Spinal cord (tissue), 9 donors: ENCODE measurements at regions not wholly inside any gene's neighbourhood (a gene's known extent, or its start where the extent isn't known, plus 50 kb on each side); places are given as distances from the start of the nearest gene placed in this dataset.

Experiments
- DNase-seq, 6 donors: peaks; one replicate each; pipeline versions ENCODE4 v3.0.0 to v3.0.0-alpha.2; 2013 to 2015; ENCODE audit warnings: low spot score in 6 of 6, low read depth in 4 of 6
- H3K27ac ChIP-seq: one replicate; pipeline ENCODE4 v1.5.1; 2013; ENCODE audit warnings: low read depth, low read length, control low read depth
- H3K27me3 ChIP-seq: one replicate; pipeline ENCODE4 v1.6.1; 2013; ENCODE audit warnings: low read length; ENCODE audit not compliant: control insufficient read depth, insufficient read depth
- H3K36me3 ChIP-seq: one replicate; pipeline ENCODE4 v1.6.1; 2013; ENCODE audit warnings: low read length; ENCODE audit not compliant: control insufficient read depth, insufficient read depth
- H3K4me1 ChIP-seq: one replicate; pipeline ENCODE4 v1.6.1; 2013; ENCODE audit warnings: low read length; ENCODE audit not compliant: control insufficient read depth, insufficient read depth
- H3K4me3 ChIP-seq: one replicate; pipeline ENCODE4 v1.5.1; 2013; ENCODE audit warnings: low read depth, low read length, control low read depth
- H3K9me3 ChIP-seq: one replicate; pipeline ENCODE4 v1.6.1; 2013; ENCODE audit warnings: low read length; ENCODE audit not compliant: control insufficient read depth, insufficient read depth
- WGBS: methylation state at CpG from one replicate; pipeline ENCODE4 v1.1.5; 2013; ENCODE audit warnings: missing lambda C conversion rate; ENCODE audit not compliant: insufficient coverage; 5-methylcytosine and 5-hydroxymethylcytosine counted together
- donor health status: healthy.

DNA sequence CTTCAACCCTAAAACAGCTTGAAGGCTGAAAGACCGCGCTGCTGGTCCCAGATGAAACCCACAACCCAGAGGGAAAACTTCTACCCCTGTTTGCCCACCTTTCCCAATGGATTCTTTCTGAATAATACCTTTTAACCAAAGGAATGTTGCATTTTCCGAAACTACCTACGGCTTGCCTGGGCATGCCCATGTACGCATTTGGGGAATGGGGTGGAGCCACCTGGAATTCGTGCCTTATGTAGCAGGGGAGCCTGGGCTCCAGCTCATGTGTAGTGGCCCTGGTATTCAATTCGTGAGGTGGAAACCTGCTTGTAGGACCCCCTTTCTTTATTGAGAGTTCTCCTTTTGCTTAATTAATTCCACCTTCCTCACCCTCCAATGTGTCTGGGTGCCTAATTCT lies 256.6 kb upstream of the RGS18 start:
- H3K9me3 ChIP-seq, result no peaks in the 10 kb centered on the region
- no peaks in the 10 kb centered on the region for H3K4me1 ChIP-seq
- H3K4me3 ChIP-seq, result no peak overlapping the region
- H3K27me3 ChIP-seq, result no peaks in the 10 kb centered on the region
- no peak overlapping the region for H3K27ac ChIP-seq
- 98% methylated on average over 6 of the region's 7 CpGs for WGBS
- DNase-seq, result no peak
- H3K36me3 ChIP-seq, result no peaks in the 10 kb centered on the region

DNA sequence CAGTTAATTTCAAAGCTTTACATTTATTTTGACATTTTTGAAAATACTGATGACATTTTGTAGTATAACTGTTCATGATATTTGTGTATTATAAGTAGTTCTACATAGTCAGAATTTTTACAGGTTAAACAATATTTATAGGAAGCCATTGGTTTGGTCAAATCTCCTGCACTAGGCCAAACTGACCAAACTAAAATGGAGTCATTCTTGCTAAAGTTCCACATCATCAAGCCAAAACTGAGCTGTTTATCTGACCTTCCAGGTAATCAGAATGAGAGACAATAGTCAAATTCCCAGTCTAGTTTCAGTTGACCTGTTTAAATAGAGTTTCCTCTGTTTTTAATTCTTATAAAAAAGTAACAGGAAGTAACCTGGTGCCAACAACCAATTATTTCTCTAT lies 253.3 kb upstream of the RGS18 start:
- Histone ChIP-seq H3K4me3 (no peak overlapping the region), H3K36me3 (no peaks in the 10 kb centered on the region), H3K27ac (no peak overlapping the region), H3K4me1 (no peaks in the 10 kb centered on the region), H3K27me3 (no peaks in the 10 kb centered on the region), H3K9me3 (no peaks in the 10 kb centered on the region)
- no peak for DNase-seq

DNA sequence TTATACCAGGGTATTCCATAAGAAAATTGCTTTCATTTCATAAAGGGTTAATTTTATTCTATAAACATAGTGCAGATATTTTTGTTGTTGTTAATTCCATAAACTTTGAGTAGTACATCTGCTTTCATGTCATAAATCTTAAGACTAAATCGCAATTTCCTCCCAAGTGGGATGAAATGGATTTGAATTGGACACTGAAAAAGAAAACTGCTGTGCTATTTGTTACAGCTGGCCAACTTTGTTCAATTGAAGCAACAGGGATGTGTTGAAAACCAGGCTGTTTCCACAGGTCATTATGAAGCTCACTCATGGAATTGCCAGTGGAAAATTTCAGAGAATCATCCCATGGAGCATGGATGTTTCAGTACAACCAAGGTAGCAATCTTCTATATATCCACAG lies 252.5 kb upstream of the RGS18 start:
- peak in 2 of 6 donors; percentile 14 to 87 for DNase-seq
- H3K36me3 ChIP-seq, result no peaks in the 10 kb centered on the region
- H3K4me3 ChIP-seq, result no peak overlapping the region
- H3K27me3 ChIP-seq, result no peaks in the 10 kb centered on the region
- no CpG with 5 or more reads among the region's 1 CpG for WGBS
- no peaks in the 10 kb centered on the region for H3K4me1 ChIP-seq
- H3K27ac ChIP-seq, result no peak overlapping the region
- H3K9me3 ChIP-seq, result no peaks in the 10 kb centered on the region

DNA sequence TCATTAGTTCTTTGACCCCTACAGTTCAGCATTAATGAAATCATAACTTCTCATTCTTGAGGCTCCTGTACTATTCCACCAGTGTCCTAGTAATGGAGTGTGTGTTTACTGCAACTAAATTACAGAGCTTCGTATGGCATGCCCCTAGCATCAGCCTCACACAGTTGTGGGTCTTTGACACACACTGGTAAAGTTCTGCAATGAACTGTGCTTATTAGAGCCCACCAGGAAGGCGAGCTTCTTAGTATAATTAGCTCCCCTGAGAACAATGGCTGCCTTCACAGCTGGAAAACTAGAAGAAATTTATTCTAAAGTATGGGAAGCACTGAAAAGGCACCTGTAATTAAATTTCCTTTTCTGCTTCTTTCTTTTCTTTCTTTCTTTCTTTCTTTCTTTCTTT lies 251.1 kb upstream of the RGS18 start:
- Histone ChIP-seq H3K36me3 (no peaks in the 10 kb centered on the region), H3K27ac (no peak overlapping the region), H3K27me3 (no peaks in the 10 kb centered on the region), H3K4me1 (no peaks in the 10 kb centered on the region), H3K4me3 (no peak overlapping the region), H3K9me3 (no peaks in the 10 kb centered on the region)
- DNase-seq, result peak in 1 of 6 donors; percentile 85
- no CpG with 5 or more reads among the region's 2 CpGs for WGBS

- Histone ChIP-seq H3K4me1 (no peaks in the 10 kb centered on the region), H3K4me3 (no peak overlapping the region), H3K9me3 (no peaks in the 10 kb centered on the region), H3K36me3 (no peaks in the 10 kb centered on the region), H3K27me3 (no peaks in the 10 kb centered on the region), H3K27ac (no peak overlapping the region)
- WGBS, result 85% methylated on average over 2 of the region's 2 CpGs
- no peak for DNase-seq
Measured at GRCh38 chr1:191910245-191910644, 248.0 kb upstream of the RGS18 start.

DNA sequence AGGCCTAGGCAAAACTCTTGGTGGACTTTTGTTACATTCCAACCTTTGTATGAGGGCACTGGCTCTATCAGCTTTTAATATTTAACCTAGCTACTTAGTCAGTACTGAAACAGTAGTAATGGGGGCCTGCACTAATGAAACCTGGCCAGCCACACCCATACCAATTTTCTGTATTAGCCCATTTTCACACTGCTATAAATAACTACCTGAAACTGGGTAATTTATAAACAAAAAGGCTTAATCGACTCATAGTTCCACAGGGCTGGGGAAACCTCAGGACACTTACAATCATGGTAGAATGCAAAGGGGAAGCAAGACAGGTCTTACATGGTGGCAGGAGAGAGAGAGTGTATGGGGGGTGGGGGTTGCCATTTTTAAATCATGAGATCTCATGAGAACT lies 245.7 kb upstream of the RGS18 start:
- DNase-seq, result no peak
- Histone ChIP-seq H3K36me3 (no peaks in the 10 kb centered on the region), H3K9me3 (no peaks in the 10 kb centered on the region), H3K4me1 (no peaks in the 10 kb centered on the region), H3K27ac (no peak overlapping the region), H3K27me3 (no peaks in the 10 kb centered on the region), H3K4me3 (no peak overlapping the region)
- no CpG with 5 or more reads among the region's 1 CpG for WGBS

GRCh38 chr1:191913260-191913977 lies 244.8 kb upstream of the RGS18 start:
- Histone ChIP-seq H3K4me3 (no peak overlapping the region), H3K9me3 (no peaks in the 10 kb centered on the region), H3K27me3 (no peaks in the 10 kb centered on the region), H3K36me3 (no peaks in the 10 kb centered on the region), H3K4me1 (no peaks in the 10 kb centered on the region), H3K27ac (no peak overlapping the region)
- peak in 2 of 6 donors; percentile 21 to 78 for DNase-seq

- H3K36me3 ChIP-seq, result no peaks in the 10 kb centered on the region
- no peak overlapping the region for H3K4me3 ChIP-seq
- H3K27me3 ChIP-seq, result no peaks in the 10 kb centered on the region
- no peak overlapping the region for H3K27ac ChIP-seq
- 70% methylated on average over 1 of the region's 1 CpG for WGBS
- no peaks in the 10 kb centered on the region for H3K4me1 ChIP-seq
- DNase-seq, result no peak
- H3K9me3 ChIP-seq, result peaks cover 2% of the 10 kb centered on the region
Measured at GRCh38 chr1:191929383-191929782, 228.9 kb upstream of the RGS18 start.

- Histone ChIP-seq H3K9me3 (no peaks in the 10 kb centered on the region), H3K36me3 (no peaks in the 10 kb centered on the region), H3K27me3 (no peaks in the 10 kb centered on the region), H3K27ac (no peak overlapping the region), H3K4me1 (no peaks in the 10 kb centered on the region), H3K4me3 (no peak overlapping the region)
- no peak for DNase-seq
- no CpG with 5 or more reads among the region's 1 CpG for WGBS
Measured at GRCh38 chr1:191943684-191944083, 214.6 kb upstream of the RGS18 start.

DNA sequence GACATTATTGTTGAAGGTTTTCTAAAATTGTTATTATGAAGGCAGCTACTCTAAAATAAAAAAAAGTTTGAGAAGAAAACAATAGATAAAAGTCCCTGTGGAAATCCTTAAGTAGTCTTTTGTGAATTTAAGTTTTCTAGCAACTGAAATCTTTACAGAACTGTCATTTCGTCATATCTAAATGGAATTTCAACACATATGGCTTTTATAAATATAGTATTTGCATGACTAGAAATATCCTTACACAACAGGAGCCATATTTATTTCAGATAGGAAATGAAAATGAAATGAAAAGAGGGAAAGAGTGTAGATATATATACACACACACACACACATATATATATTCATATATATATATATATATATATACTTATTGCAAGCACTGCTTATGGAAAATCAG lies 204.7 kb upstream of the RGS18 start:
- no peaks in the 10 kb centered on the region for H3K27me3 ChIP-seq
- DNase-seq, result peak in 1 of 6 donors; percentile 32
- H3K27ac ChIP-seq, result no peak overlapping the region
- H3K36me3 ChIP-seq, result no peaks in the 10 kb centered on the region
- H3K4me3 ChIP-seq, result no peak overlapping the region
- no CpG with 5 or more reads among the region's 1 CpG for WGBS
- no peaks in the 10 kb centered on the region for H3K9me3 ChIP-seq
- H3K4me1 ChIP-seq, result no peaks in the 10 kb centered on the region
